ENCODE measurements at regions not wholly inside any gene's neighbourhood (a gene's known extent, or its start where the extent isn't known, plus 50 kb on each side); places are given as distances from the start of the nearest gene placed in this dataset.

GRCh38 chr3:117763561-117763960 is 1054.0 kb downstream of the TUSC7 start:
- TF ChIP-seq CTCF (IDR thresholded peaks at IDR 0.05) (no peak), POLR2AphosphoS5 (IDR thresholded peaks at IDR 0.05; ENCODE audit: insufficient read depth in 1 of 2, low read depth in 1 of 2) (no peak)
